GM20000 (cell line): ENCODE measurements at regions not wholly inside any gene's neighbourhood (a gene's known extent, or its start where the extent isn't known, plus 50 kb on each side); places are given as distances from the start of the nearest gene placed in this dataset.

ENCODE experiments used
- DNase-seq: peaks from one replicate; pipeline ENCODE4 v3.0.0; 2012; ENCODE audit warnings: low spot score
- TF ChIP-seq, protein P1 (sequence below): IDR thresholded peaks from 2 replicates; pipeline ENCODE4 v1.5.1; 2012; ENCODE audit warnings: mild to moderate bottlenecking, control low read depth; ENCODE audit errors: extremely low read depth, missing control alignments

DNA sequence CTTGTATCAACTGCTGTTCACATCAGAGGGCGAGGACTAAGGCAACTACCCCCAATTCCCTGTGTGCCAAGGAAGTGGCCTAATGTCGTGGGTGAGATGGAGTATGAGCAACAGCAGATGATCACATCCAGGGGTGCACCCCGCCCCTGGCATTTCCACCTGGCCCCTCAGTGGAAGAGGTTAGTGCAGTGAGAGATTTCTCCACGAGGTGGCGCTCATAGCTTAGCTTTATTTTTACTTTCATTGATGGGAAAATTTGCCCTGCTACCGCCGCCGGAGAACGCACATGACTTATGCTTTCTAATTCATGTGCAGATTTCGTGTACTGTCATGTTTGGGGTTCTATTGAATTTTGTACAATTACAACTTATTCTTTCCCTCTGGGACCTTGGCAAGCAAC is 470.6 kb upstream of the MEX3C start:
- peak; percentile 46 for DNase-seq
- TF ChIP-seq, protein P1, sequence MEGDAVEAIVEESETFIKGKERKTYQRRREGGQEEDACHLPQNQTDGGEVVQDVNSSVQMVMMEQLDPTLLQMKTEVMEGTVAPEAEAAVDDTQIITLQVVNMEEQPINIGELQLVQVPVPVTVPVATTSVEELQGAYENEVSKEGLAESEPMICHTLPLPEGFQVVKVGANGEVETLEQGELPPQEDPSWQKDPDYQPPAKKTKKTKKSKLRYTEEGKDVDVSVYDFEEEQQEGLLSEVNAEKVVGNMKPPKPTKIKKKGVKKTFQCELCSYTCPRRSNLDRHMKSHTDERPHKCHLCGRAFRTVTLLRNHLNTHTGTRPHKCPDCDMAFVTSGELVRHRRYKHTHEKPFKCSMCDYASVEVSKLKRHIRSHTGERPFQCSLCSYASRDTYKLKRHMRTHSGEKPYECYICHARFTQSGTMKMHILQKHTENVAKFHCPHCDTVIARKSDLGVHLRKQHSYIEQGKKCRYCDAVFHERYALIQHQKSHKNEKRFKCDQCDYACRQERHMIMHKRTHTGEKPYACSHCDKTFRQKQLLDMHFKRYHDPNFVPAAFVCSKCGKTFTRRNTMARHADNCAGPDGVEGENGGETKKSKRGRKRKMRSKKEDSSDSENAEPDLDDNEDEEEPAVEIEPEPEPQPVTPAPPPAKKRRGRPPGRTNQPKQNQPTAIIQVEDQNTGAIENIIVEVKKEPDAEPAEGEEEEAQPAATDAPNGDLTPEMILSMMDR, result peak; percentile 65

DNA sequence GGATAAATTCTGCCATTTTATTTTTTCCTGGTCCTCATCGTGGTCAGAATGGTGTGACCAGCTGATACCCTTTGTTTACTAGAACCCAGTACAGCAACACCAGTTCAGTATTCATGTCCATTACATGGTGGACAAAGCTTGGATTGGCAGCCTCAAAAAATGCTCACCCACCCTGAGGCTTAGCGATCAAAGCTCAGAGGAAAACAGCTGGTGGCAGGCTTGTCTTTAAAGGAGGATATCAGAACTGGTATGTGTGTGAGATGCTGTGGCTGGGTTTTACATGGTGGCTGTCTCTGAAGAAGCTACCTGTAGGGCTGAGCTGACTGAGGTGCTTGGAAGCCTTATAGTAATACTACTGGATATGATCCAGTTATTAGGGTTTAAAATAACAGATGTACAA is 471.1 kb upstream of the MEX3C start:
- TF ChIP-seq, protein P1, result no peak
- no peak for DNase-seq

DNA sequence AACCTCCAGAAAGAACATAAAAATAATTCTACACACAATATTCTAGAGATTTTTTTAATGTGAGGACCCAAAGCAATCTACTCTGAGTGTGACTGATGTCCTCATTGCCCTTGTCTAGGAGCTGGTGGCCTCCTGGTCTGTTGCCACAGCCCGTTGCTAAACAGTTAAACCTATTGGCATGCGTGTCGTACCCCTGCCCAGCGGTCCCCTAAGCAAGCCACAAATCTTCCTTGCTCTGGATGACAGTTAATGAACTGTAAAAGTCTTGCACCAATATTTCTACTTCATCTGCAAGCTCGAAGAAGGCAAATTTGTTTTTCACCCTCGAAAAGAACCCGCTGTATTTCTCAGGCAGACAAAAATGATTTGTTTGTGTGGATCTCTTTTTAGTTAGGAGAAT is 489.1 kb upstream of the MEX3C start:
- no peak for DNase-seq
- TF ChIP-seq, protein P1, result no peak

DNA sequence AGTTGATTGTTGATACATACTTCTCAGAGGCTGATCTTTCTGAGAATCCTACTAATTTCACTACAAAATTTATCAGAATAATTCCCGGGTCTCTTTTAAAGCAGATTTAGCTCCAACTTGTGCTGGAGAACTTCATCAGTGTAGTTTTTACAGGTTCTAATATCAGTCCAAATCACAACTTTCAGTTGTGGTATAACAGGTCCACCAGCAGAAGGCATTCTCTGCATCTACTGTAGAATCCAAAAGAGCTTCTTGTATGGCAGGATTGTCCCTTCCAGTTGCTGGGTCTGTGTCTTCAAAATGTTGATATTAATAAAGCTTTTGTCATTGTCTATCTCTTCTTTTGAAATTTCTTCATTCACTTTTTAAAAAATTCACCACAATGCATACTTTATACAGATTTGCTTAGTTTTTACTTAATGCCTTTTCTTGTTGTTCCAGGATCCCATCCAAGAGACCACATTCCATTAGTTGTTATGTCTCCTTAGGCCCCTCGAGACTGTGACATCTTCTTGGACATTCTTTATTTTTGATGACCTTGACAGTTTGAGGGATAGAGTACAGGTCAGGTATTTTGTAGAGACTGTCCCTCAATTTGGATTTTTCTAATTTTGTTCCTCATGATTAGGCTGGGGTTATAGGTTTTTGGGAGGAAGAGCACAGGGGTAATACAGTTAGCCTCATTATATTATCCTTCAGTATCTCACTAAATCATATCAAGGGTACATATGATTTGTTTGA is 490.5 kb upstream of the MEX3C start:
- TF ChIP-seq, protein P1, result no peak
- DNase-seq, result no peak

DNA sequence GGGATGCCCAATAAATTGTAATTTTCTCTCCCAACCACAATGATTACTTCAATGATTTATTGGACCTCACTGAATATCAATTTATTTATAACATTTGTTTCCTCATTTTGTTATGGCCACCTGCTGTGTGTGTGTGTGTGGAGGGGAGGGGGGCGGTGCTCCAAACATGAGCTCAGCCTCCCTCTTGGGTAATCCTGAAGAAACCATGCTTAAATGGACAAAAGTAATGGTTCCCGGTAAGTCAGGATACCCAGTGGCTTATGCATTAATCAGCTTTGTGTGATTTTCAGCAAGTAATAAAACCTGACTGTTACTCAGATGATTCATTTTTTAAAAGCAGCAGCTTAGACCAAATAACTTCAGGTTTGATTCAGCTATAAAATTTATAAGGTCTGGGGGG is 495.1 kb upstream of the MEX3C start:
- no peak for DNase-seq
- TF ChIP-seq, protein P1, result no peak

DNA sequence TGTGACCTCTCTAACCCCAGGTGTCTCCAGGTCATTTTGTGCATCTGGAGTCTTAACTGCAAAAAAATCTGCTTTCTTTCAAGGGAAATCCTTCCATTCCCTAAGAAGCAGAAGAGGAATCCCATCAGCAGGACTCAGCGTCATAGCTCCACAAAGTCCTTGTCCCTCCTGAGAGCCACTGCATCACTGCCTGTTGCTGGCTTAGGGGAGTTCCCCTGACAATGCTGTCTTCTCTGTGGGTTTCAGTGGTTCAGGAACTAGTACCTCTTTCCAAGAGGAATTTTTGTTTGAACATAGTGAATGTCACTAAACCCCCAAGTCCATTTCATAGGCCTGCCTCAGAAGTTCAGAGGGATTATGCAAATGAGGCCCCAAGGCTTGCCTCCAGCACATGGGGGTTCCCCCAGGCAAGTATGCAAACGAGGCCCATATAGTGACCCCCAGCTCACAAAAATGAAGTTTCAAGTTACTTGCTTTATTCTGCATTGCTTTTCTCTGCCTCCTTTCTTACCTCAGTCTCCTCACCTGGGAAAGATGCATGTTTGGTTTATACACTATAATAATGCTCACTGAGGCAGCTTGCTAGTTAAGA is 513.9 kb upstream of the MEX3C start:
- peak; percentile 39 for DNase-seq
- TF ChIP-seq, protein P1, result no peak

DNA sequence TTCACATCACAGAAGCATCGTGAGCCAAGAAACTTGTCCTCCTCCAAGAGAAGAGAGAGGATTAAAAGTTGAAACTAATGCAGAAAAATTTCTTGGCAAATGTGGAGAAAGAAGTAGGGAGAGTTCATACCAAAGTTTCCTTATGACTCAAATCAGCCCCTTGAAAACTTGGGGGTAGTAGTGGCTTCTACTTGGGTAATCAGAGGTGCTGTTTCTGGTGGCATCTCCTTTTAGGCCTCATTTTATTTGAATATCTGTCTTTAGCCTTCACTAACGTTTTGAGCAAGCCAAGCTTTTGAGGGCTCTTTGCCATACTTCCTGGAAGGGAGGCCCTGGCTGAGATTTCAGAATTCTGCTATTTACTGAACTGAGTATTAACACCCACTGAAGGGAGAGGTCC is 515.3 kb upstream of the MEX3C start:
- no peak for DNase-seq
- TF ChIP-seq, protein P1, result no peak
